ENCODE measurements at regions not wholly inside any gene's neighbourhood (a gene's known extent, or its start where the extent isn't known, plus 50 kb on each side); places are given as distances from the start of the nearest gene placed in this dataset.

- Histone ChIP-seq H3K27me3 (ENCODE audit: insufficient read depth, low read length) (no peaks in the 10 kb centered on the region), H3K4me3 (ENCODE audit: low read length) (no peak overlapping the region), H3K36me3 (ENCODE audit: insufficient read depth, low read length) (no peaks in the 10 kb centered on the region), H3K9me3 (ENCODE audit: insufficient read depth, low read depth, low read length) (no peaks in the 10 kb centered on the region; the same call in 1 of the 2 replicates), H3K9ac (ENCODE audit: low read depth, low read length) (no peak overlapping the region), H3K4me1 (ENCODE audit: insufficient read depth, low read length) (no peaks in the 10 kb centered on the region; the same call in 1 of the 2 replicates), H3K27ac (ENCODE audit: low read depth, low read length) (no peak overlapping the region)
- 93% methylated on average over 3 of the region's 3 CpGs for WGBS
Measured at GRCh38 chr20:39605908-39606307, 643.8 kb downstream of the DHX35 start.

- H3K27ac ChIP-seq (ENCODE audit: low read depth, low read length): no peak overlapping the region
- H3K9me3 ChIP-seq (ENCODE audit: insufficient read depth, low read depth, low read length): no peaks in the 10 kb centered on the region; the same call in 1 of the 2 replicates
- no CpG with 5 or more reads among the region's 2 CpGs for WGBS
- H3K4me1 ChIP-seq (ENCODE audit: insufficient read depth, low read length): no peaks in the 10 kb centered on the region; the same call in 1 of the 2 replicates
- no peak overlapping the region for H3K9ac ChIP-seq (ENCODE audit: low read depth, low read length)
- no peak overlapping the region for H3K4me3 ChIP-seq (ENCODE audit: low read length)
- H3K27me3 ChIP-seq (ENCODE audit: insufficient read depth, low read length): no peaks in the 10 kb centered on the region
- H3K36me3 ChIP-seq (ENCODE audit: insufficient read depth, low read length): no peaks in the 10 kb centered on the region
Measured at GRCh38 chr20:39605361-39605760, 643.2 kb downstream of the DHX35 start.

- no peak overlapping the region for H3K4me3 ChIP-seq (ENCODE audit: low read length)
- no peaks in the 10 kb centered on the region for H3K9me3 ChIP-seq (ENCODE audit: insufficient read depth, low read depth, low read length)
- H3K9ac ChIP-seq (ENCODE audit: low read depth, low read length): no peak overlapping the region
- no peaks in the 10 kb centered on the region for H3K36me3 ChIP-seq (ENCODE audit: insufficient read depth, low read length)
- H3K4me1 ChIP-seq (ENCODE audit: insufficient read depth, low read length): no peaks in the 10 kb centered on the region; the same call in 1 of the 2 replicates
- 94% methylated on average over 7 of the region's 7 CpGs for WGBS
- H3K27me3 ChIP-seq (ENCODE audit: insufficient read depth, low read length): no peaks in the 10 kb centered on the region
- no peak overlapping the region for H3K27ac ChIP-seq (ENCODE audit: low read depth, low read length)
Measured at GRCh38 chr20:39603219-39603618, 641.1 kb downstream of the DHX35 start.

- no peak overlapping the region for H3K4me3 ChIP-seq (ENCODE audit: low read length)
- H3K4me1 ChIP-seq (ENCODE audit: insufficient read depth, low read length): no peaks in the 10 kb centered on the region; the same call in 1 of the 2 replicates
- no peaks in the 10 kb centered on the region for H3K27me3 ChIP-seq (ENCODE audit: insufficient read depth, low read length)
- no peak overlapping the region for H3K27ac ChIP-seq (ENCODE audit: low read depth, low read length)
- H3K36me3 ChIP-seq (ENCODE audit: insufficient read depth, low read length): no peaks in the 10 kb centered on the region
- no peaks in the 10 kb centered on the region for H3K9me3 ChIP-seq (ENCODE audit: insufficient read depth, low read depth, low read length)
- no peak overlapping the region for H3K9ac ChIP-seq (ENCODE audit: low read depth, low read length)
- 81% methylated on average over 1 of the region's 2 CpGs for WGBS
Measured at GRCh38 chr20:39602649-39603048, 640.5 kb downstream of the DHX35 start.

- Histone ChIP-seq H3K27me3 (ENCODE audit: insufficient read depth, low read length) (no peaks in the 10 kb centered on the region), H3K4me1 (ENCODE audit: insufficient read depth, low read length) (no peaks in the 10 kb centered on the region; the same call in 1 of the 2 replicates), H3K9ac (ENCODE audit: low read depth, low read length) (no peak overlapping the region), H3K36me3 (ENCODE audit: insufficient read depth, low read length) (no peaks in the 10 kb centered on the region), H3K4me3 (ENCODE audit: low read length) (no peak overlapping the region), H3K27ac (ENCODE audit: low read depth, low read length) (no peak overlapping the region), H3K9me3 (ENCODE audit: insufficient read depth, low read depth, low read length) (no peaks in the 10 kb centered on the region)
- WGBS: 92% methylated on average over 3 of the region's 3 CpGs
Measured at GRCh38 chr20:39600871-39601270, 638.7 kb downstream of the DHX35 start.

GRCh38 chr20:39600156-39600555 lies 638.0 kb downstream of the DHX35 start:
- H3K4me1 ChIP-seq (ENCODE audit: insufficient read depth, low read length): no peaks in the 10 kb centered on the region; the same call in 1 of the 2 replicates
- H3K9ac ChIP-seq (ENCODE audit: low read depth, low read length): no peak overlapping the region
- no peaks in the 10 kb centered on the region for H3K27me3 ChIP-seq (ENCODE audit: insufficient read depth, low read length)
- WGBS: 89% methylated on average over 1 of the region's 1 CpG
- H3K9me3 ChIP-seq (ENCODE audit: insufficient read depth, low read depth, low read length): no peaks in the 10 kb centered on the region
- H3K4me3 ChIP-seq (ENCODE audit: low read length): no peak overlapping the region
- no peaks in the 10 kb centered on the region for H3K36me3 ChIP-seq (ENCODE audit: insufficient read depth, low read length)
- H3K27ac ChIP-seq (ENCODE audit: low read depth, low read length): no peak overlapping the region

GRCh38 chr20:39596554-39596953 lies 634.4 kb downstream of the DHX35 start:
- no peaks in the 10 kb centered on the region for H3K36me3 ChIP-seq (ENCODE audit: insufficient read depth, low read length)
- H3K9ac ChIP-seq (ENCODE audit: low read depth, low read length): no peak overlapping the region
- no peaks in the 10 kb centered on the region for H3K9me3 ChIP-seq (ENCODE audit: insufficient read depth, low read depth, low read length)
- no peak overlapping the region for H3K4me3 ChIP-seq (ENCODE audit: low read length)
- WGBS: 90% methylated on average over 5 of the region's 6 CpGs
- no peaks in the 10 kb centered on the region for H3K4me1 ChIP-seq (ENCODE audit: insufficient read depth, low read length)
- H3K27ac ChIP-seq (ENCODE audit: low read depth, low read length): no peak overlapping the region
- H3K27me3 ChIP-seq (ENCODE audit: insufficient read depth, low read length): no peaks in the 10 kb centered on the region

- no peak overlapping the region for H3K4me3 ChIP-seq (ENCODE audit: low read length)
- H3K27ac ChIP-seq (ENCODE audit: low read depth, low read length): no peak overlapping the region
- no peaks in the 10 kb centered on the region for H3K36me3 ChIP-seq (ENCODE audit: insufficient read depth, low read length)
- WGBS: 95% methylated on average over 7 of the region's 7 CpGs
- H3K27me3 ChIP-seq (ENCODE audit: insufficient read depth, low read length): no peaks in the 10 kb centered on the region
- H3K4me1 ChIP-seq (ENCODE audit: insufficient read depth, low read length): no peaks in the 10 kb centered on the region
- H3K9me3 ChIP-seq (ENCODE audit: insufficient read depth, low read depth, low read length): no peaks in the 10 kb centered on the region
- H3K9ac ChIP-seq (ENCODE audit: low read depth, low read length): no peak overlapping the region
Measured at GRCh38 chr20:39592371-39592770, 630.2 kb downstream of the DHX35 start.

GRCh38 chr20:39588148-39588757 lies 626.1 kb downstream of the DHX35 start:
- no peaks in the 10 kb centered on the region for H3K36me3 ChIP-seq (ENCODE audit: insufficient read depth, low read length)
- no peak overlapping the region for H3K4me3 ChIP-seq (ENCODE audit: low read length)
- no peaks in the 10 kb centered on the region for H3K27me3 ChIP-seq (ENCODE audit: insufficient read depth, low read length)
- no peaks in the 10 kb centered on the region for H3K9me3 ChIP-seq (ENCODE audit: insufficient read depth, low read depth, low read length)
- 62% methylated on average over 4 of the region's 5 CpGs for WGBS
- H3K4me1 ChIP-seq (ENCODE audit: insufficient read depth, low read length): no peaks in the 10 kb centered on the region
- H3K9ac ChIP-seq (ENCODE audit: low read depth, low read length): no peak overlapping the region
- no peak overlapping the region for H3K27ac ChIP-seq (ENCODE audit: low read depth, low read length)

GRCh38 chr20:39581034-39581433 lies 618.9 kb downstream of the DHX35 start:
- Histone ChIP-seq H3K9ac (ENCODE audit: low read depth, low read length) (no peak overlapping the region), H3K27me3 (ENCODE audit: insufficient read depth, low read length) (no peaks in the 10 kb centered on the region), H3K9me3 (ENCODE audit: insufficient read depth, low read depth, low read length) (no peaks in the 10 kb centered on the region), H3K4me3 (ENCODE audit: low read length) (no peak overlapping the region), H3K36me3 (ENCODE audit: insufficient read depth, low read length) (no peaks in the 10 kb centered on the region), H3K27ac (ENCODE audit: low read depth, low read length) (no peak overlapping the region), H3K4me1 (ENCODE audit: insufficient read depth, low read length) (no peaks in the 10 kb centered on the region)
- 87% methylated on average over 1 of the region's 1 CpG for WGBS

GRCh38 chr20:39576771-39577170 lies 614.6 kb downstream of the DHX35 start:
- 100% methylated on average over 3 of the region's 5 CpGs for WGBS

GRCh38 chr20:39574061-39574460 lies 611.9 kb downstream of the DHX35 start:
- 99% methylated on average over 2 of the region's 2 CpGs for WGBS
- Histone ChIP-seq H3K9me3 (ENCODE audit: insufficient read depth, low read depth, low read length) (no peaks in the 10 kb centered on the region), H3K4me3 (ENCODE audit: low read length) (no peak overlapping the region)

More at GRCh38 chr20:39576771-39577170, 614.6 kb downstream of the DHX35 start:
- no peaks in the 10 kb centered on the region for H3K4me1 ChIP-seq (ENCODE audit: insufficient read depth, low read length)
- no peaks in the 10 kb centered on the region for H3K36me3 ChIP-seq (ENCODE audit: insufficient read depth, low read length)
- no peaks in the 10 kb centered on the region for H3K27me3 ChIP-seq (ENCODE audit: insufficient read depth, low read length)
- no peak overlapping the region for H3K9ac ChIP-seq (ENCODE audit: low read depth, low read length)
- H3K9me3 ChIP-seq (ENCODE audit: insufficient read depth, low read depth, low read length): no peaks in the 10 kb centered on the region
- no peak overlapping the region for H3K4me3 ChIP-seq (ENCODE audit: low read length)
- H3K27ac ChIP-seq (ENCODE audit: low read depth, low read length): no peak overlapping the region

More at GRCh38 chr20:39574061-39574460, 611.9 kb downstream of the DHX35 start:
- H3K27ac ChIP-seq (ENCODE audit: low read depth, low read length): no peak overlapping the region
- no peaks in the 10 kb centered on the region for H3K4me1 ChIP-seq (ENCODE audit: insufficient read depth, low read length)
- no peaks in the 10 kb centered on the region for H3K36me3 ChIP-seq (ENCODE audit: insufficient read depth, low read length)
- no peak overlapping the region for H3K9ac ChIP-seq (ENCODE audit: low read depth, low read length)
- no peaks in the 10 kb centered on the region for H3K27me3 ChIP-seq (ENCODE audit: insufficient read depth, low read length)
